Loucy (cell line): ENCODE measurements at regions not wholly inside any gene's neighbourhood (a gene's known extent, or its start where the extent isn't known, plus 50 kb on each side); places are given as distances from the start of the nearest gene placed in this dataset.
A peak's percentile ranks its signal among the peaks of the same experiment; 100 is the strongest.

Source experiments
- H2AFZ ChIP-seq: fragments of 200-600 bp; sonication (generic); 2 replicates; pipeline ENCODE4 v1.6.0; 2016; ENCODE audit warnings: antibody characterized with exemption, mild to moderate bottlenecking, low read length, moderate library complexity
- H3F3A ChIP-seq: fragments of 200-600 bp; 2 replicates; pipeline ENCODE4 v1.6.0; 2016; ENCODE audit warnings: antibody characterized with exemption, low read depth, mild to moderate bottlenecking
- H3K27me3 ChIP-seq: fragments of 200-600 bp; sonication (generic); 2 replicates; pipeline ENCODE4 v1.6.1; 2014; ENCODE audit warnings: low read length, mild to moderate bottlenecking; ENCODE audit not compliant: insufficient read depth, poor library complexity, severe bottlenecking
- H3K36me3 ChIP-seq: fragments of 200-600 bp; sonication (generic); 2 replicates; pipeline ENCODE4 v1.6.1; 2016; ENCODE audit warnings: low read length; ENCODE audit not compliant: insufficient read depth
- H3K4me1 ChIP-seq: fragments of 200-600 bp; sonication (generic); 2 replicates; pipeline ENCODE4 v1.5.1; 2014; ENCODE audit warnings: low read length, mild to moderate bottlenecking; ENCODE audit not compliant: insufficient read depth, poor library complexity, severe bottlenecking
- H3K4me2 ChIP-seq: fragments of 200-600 bp; sonication (generic); 2 replicates; pipeline ENCODE4 v1.6.0; 2014; ENCODE audit warnings: antibody characterized with exemption, low read length, low read depth, mild to moderate bottlenecking; ENCODE audit not compliant: poor library complexity, severe bottlenecking
- H3K4me3 ChIP-seq: fragments of 200-600 bp; sonication (generic); 2 replicates; pipeline ENCODE4 v1.5.1; 2014; ENCODE audit warnings: low read length, mild to moderate bottlenecking, mixed read lengths; ENCODE audit not compliant: poor library complexity, severe bottlenecking
- H3K79me2 ChIP-seq: fragments of 200-600 bp; sonication (generic); 2 replicates; pipeline ENCODE4 v1.6.1; 2014; ENCODE audit warnings: low read length; ENCODE audit not compliant: insufficient read depth
- H3K9ac ChIP-seq: fragments of 200-600 bp; sonication (generic); 2 replicates; pipeline ENCODE4 v1.6.0; 2014; ENCODE audit warnings: mild to moderate bottlenecking, low read depth, low read length, moderate library complexity; ENCODE audit not compliant: poor library complexity, severe bottlenecking
- H3K9me2 ChIP-seq: fragments of 200-600 bp; sonication (generic); replicated peaks from 2 replicates; pipeline ENCODE4 v1.6.1; 2016; ENCODE audit warnings: low read depth, low read length, mixed read lengths
- H3K9me3 ChIP-seq: fragments of 200-600 bp; sonication (generic); 2 replicates; pipeline ENCODE4 v1.6.1; 2014; ENCODE audit warnings: mild to moderate bottlenecking, antibody characterized with exemption, low read length, low read depth; ENCODE audit not compliant: insufficient read depth
- H4K20me1 ChIP-seq: fragments of 200-600 bp; sonication (generic); 2 replicates; pipeline ENCODE4 v1.6.0; 2014; ENCODE audit warnings: antibody characterized with exemption, low read length, mild to moderate bottlenecking; ENCODE audit not compliant: insufficient read depth, poor library complexity, severe bottlenecking
- EZH2phosphoT487 ChIP-seq: fragments of 200-600 bp; IDR thresholded peaks from 2 replicates; pipeline ENCODE4 v1.6.1; 2018; ENCODE audit warnings: antibody characterized with exemption, mild to moderate bottlenecking, moderate library complexity, borderline replicate concordance
- TF ChIP-seq, protein P1 (sequence below): fragments of 200-600 bp; sonication (generic); conservative IDR thresholded peaks from 2 replicates; pipeline ENCODE4 v1.5.1; 2014; ENCODE audit warnings: mild to moderate bottlenecking, antibody characterized with exemption, low read length

GRCh38 chr13:80437231-80437630 lies 96.3 kb upstream of the SPRY2 start:
- no peaks in the 10 kb centered on the region for H3K9me2 ChIP-seq
- no peaks in the 10 kb centered on the region for H3K27me3 ChIP-seq
- H3K9me3 ChIP-seq: no peaks in the 10 kb centered on the region
- no peak overlapping the region for H3K4me3 ChIP-seq
- peak overlapping the region; percentile 32 for H3K4me2 ChIP-seq
- peak overlapping the region; percentile 72 for H2AFZ ChIP-seq
- no peak for TF ChIP-seq EZH2phosphoT487
- TF ChIP-seq, protein P1, sequence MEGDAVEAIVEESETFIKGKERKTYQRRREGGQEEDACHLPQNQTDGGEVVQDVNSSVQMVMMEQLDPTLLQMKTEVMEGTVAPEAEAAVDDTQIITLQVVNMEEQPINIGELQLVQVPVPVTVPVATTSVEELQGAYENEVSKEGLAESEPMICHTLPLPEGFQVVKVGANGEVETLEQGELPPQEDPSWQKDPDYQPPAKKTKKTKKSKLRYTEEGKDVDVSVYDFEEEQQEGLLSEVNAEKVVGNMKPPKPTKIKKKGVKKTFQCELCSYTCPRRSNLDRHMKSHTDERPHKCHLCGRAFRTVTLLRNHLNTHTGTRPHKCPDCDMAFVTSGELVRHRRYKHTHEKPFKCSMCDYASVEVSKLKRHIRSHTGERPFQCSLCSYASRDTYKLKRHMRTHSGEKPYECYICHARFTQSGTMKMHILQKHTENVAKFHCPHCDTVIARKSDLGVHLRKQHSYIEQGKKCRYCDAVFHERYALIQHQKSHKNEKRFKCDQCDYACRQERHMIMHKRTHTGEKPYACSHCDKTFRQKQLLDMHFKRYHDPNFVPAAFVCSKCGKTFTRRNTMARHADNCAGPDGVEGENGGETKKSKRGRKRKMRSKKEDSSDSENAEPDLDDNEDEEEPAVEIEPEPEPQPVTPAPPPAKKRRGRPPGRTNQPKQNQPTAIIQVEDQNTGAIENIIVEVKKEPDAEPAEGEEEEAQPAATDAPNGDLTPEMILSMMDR: no peak
- peaks cover 24% of the 10 kb centered on the region for H3K4me1 ChIP-seq
- H3K79me2 ChIP-seq: no peaks in the 10 kb centered on the region
- no peaks in the 10 kb centered on the region for H4K20me1 ChIP-seq
- H3K36me3 ChIP-seq: no peaks in the 10 kb centered on the region
- H3K9ac ChIP-seq: no peak overlapping the region
- no peaks in the 10 kb centered on the region for H3F3A ChIP-seq

DNA sequence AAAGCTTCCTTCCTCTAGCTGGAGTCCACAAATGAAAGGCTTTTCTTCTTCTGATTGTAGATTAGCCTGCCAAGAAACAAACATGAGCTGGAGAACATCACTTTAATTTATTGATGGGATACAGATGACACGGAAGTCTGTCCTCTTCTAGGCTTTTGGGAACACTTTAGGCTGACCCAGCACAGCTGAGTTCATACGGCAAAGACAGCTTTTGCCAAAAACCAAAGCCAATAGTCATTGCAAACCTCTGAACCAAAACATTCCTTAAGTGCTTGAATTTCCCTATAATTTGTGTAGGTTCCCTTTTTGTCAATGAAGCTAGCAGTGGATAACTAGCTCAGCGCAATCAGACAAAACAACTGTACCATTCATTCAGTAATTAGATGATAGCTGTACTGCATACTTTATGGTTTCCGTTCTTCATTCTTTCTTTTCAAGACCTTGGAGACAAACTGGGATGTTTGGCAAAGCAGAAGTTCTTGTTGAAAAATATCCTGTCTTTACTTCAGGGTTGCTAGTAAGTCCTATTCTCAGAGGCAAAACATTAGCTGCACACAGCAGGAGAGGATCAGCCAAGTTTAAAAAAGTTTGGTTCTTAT lies 95.7 kb upstream of the SPRY2 start:
- Histone ChIP-seq H3K79me2 (no peaks in the 10 kb centered on the region), H3K4me2 (peak overlapping the region; percentile 32), H4K20me1 (no peaks in the 10 kb centered on the region), H3K9me2 (no peaks in the 10 kb centered on the region), H3K27me3 (no peaks in the 10 kb centered on the region), H3K4me3 (no peak overlapping the region), H3K9me3 (no peaks in the 10 kb centered on the region), H3F3A (no peaks in the 10 kb centered on the region), H3K9ac (no peak overlapping the region), H2AFZ (peak overlapping the region; percentile 72; the same call in 1 of the 2 replicates), H3K4me1 (peaks cover 18% of the 10 kb centered on the region), H3K36me3 (no peaks in the 10 kb centered on the region)
- TF ChIP-seq, protein P1: no peak
- no peak for TF ChIP-seq EZH2phosphoT487

GRCh38 chr13:80430561-80430960 lies 89.6 kb upstream of the SPRY2 start:
- Histone ChIP-seq H3K9ac (no peak overlapping the region), H3K4me3 (no peak overlapping the region), H3K36me3 (no peaks in the 10 kb centered on the region), H2AFZ (no peak overlapping the region), H3K9me3 (no peaks in the 10 kb centered on the region), H3F3A (no peaks in the 10 kb centered on the region), H4K20me1 (no peaks in the 10 kb centered on the region), H3K4me1 (no peaks in the 10 kb centered on the region), H3K27me3 (no peaks in the 10 kb centered on the region), H3K79me2 (no peaks in the 10 kb centered on the region), H3K4me2 (no peak overlapping the region), H3K9me2 (no peaks in the 10 kb centered on the region)
- TF ChIP-seq EZH2phosphoT487: no peak
- TF ChIP-seq, protein P1: no peak
